AG10803 (cell line): ENCODE measurements at regions not wholly inside any gene's neighbourhood (a gene's known extent, or its start where the extent isn't known, plus 50 kb on each side); places are given as distances from the start of the nearest gene placed in this dataset.
A peak's percentile ranks its signal among the peaks of the same experiment; 100 is the strongest.

Source experiments
- DNase-seq: peaks from one replicate; pipeline ENCODE4 v3.0.0; 2010; ENCODE audit warnings: low read depth
- H3K4me3 ChIP-seq: 2 replicates; pipeline ENCODE4 v1.5.1; 2011; ENCODE audit warnings: mild to moderate bottlenecking, low read length, control low read depth
- TF ChIP-seq, protein P1 (sequence below): conservative IDR thresholded peaks from 2 replicates; pipeline ENCODE4 v1.5.1; 2011; ENCODE audit warnings: mild to moderate bottlenecking, low read length, control low read depth, inconsistent platforms

GRCh38 chr17:36792849-36793248, 144.4 kb upstream of the LHX1 start:
- TF ChIP-seq, protein P1, sequence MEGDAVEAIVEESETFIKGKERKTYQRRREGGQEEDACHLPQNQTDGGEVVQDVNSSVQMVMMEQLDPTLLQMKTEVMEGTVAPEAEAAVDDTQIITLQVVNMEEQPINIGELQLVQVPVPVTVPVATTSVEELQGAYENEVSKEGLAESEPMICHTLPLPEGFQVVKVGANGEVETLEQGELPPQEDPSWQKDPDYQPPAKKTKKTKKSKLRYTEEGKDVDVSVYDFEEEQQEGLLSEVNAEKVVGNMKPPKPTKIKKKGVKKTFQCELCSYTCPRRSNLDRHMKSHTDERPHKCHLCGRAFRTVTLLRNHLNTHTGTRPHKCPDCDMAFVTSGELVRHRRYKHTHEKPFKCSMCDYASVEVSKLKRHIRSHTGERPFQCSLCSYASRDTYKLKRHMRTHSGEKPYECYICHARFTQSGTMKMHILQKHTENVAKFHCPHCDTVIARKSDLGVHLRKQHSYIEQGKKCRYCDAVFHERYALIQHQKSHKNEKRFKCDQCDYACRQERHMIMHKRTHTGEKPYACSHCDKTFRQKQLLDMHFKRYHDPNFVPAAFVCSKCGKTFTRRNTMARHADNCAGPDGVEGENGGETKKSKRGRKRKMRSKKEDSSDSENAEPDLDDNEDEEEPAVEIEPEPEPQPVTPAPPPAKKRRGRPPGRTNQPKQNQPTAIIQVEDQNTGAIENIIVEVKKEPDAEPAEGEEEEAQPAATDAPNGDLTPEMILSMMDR: no peak
- DNase-seq: no peak
- H3K4me3 ChIP-seq: no peak overlapping the region

- DNase-seq: no peak
- no peak overlapping the region for H3K4me3 ChIP-seq
- TF ChIP-seq, protein P1: no peak
Measured at GRCh38 chr17:36793976-36794375, 143.3 kb upstream of the LHX1 start.

GRCh38 chr17:36807496-36808179, 129.6 kb upstream of the LHX1 start:
- TF ChIP-seq, protein P1: no peak
- no peak overlapping the region for H3K4me3 ChIP-seq
- no peak for DNase-seq

- TF ChIP-seq, protein P1: no peak
- H3K4me3 ChIP-seq: no peak overlapping the region
- peak; percentile 2 for DNase-seq
Measured at GRCh38 chr17:36808180-36808661, 129.1 kb upstream of the LHX1 start.

GRCh38 chr17:36812762-36813161, 124.5 kb upstream of the LHX1 start:
- DNase-seq: no peak
- no peak overlapping the region for H3K4me3 ChIP-seq
- TF ChIP-seq, protein P1: no peak

GRCh38 chr17:36813357-36813756, 123.9 kb upstream of the LHX1 start:
- no peak for DNase-seq
- no peak overlapping the region for H3K4me3 ChIP-seq
- TF ChIP-seq, protein P1: no peak

GRCh38 chr17:36813957-36814563, 123.2 kb upstream of the LHX1 start:
- H3K4me3 ChIP-seq: no peak overlapping the region
- no peak for DNase-seq
- TF ChIP-seq, protein P1: no peak
